OCI-M1 (cell line): ENCODE measurements at regions not wholly inside any gene's neighbourhood (a gene's known extent, or its start where the extent isn't known, plus 50 kb on each side); places are given as distances from the start of the nearest gene placed in this dataset.
"Not testable (repeated sequence)": the region's sequence is repeated elsewhere in the genome, so short reads cannot be mapped to it uniquely, and the experiment has no call there.

Experiments
- DNase-seq: peaks from one replicate; lab custom pipeline; 2025; lab: John Stamatoyannopoulos, UW

DNA sequence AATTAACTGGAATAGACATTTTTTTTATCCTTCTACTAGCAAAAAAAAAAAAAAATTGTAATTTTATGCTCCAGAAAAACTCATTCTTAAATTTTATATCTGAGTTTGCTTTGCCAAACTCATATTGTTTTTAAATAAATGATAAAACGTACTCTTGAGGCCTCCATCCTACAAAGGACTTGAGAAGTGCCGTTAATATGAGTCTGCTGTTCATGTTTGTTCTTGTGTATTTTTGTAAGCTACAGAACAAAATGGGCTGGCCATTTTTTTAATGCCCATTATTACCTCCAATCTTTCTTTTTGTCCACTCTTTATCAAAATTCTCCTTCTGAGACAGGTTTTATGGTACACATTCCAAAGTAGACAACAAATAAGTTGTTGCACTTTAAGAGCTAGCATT is 643.5 kb upstream of the SOX9 start:
- DNase-seq, result no peak

DNA sequence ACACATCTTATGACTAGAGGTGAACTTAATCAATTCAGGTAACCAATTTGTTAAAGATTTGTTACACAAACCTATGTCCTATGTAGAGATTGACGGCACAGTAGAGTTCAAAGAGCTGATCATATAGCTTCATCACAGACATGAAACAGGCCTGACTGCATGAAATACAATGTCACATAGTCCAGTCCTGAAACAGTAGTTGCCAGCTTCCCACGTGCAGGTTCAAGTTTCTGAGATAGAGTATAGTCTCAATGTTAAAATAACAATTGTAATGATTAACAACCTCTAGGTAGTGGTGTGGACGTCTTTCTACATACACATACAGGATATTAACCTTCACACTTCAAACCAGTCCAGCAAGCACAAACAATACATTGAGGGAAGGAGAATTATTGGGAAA is 640.7 kb upstream of the SOX9 start:
- no peak for DNase-seq

DNA sequence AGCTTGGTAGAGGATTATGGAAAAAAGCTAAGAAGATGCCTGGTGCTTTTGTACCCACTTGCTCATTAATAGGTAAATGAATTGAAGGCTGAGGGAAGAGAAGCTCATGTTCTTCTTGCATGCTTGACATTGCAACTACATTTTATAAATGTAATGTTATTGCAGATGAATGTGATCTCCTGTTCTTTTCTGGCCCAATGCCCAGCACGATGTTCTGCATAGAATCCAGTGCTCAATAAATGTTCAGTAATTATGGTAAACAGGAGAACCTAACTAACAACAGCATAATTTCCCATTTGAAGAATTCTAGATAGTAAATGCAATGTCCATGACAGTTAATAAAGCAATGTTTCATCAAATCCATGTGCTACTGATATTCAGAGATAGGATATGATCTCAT is 638.2 kb upstream of the SOX9 start:
- no peak for DNase-seq

DNA sequence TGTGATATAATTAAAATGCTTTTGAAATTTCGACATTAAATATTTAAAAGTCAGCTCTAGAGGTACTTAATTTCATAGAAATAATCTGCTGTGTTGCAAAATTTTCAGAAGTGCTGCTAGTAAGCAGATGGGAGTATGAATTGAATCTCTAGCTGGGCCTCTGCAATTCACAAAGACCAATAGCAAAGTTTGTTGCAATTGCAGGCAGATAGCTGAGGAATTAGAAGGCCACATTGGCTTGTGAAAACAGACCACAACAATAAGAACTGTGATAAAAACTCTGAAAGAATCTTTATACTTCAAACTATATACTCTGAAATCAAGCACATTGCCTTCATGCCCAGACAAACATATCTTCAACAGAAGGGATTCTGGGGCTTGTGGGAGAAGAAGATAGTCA is 636.3 kb upstream of the SOX9 start:
- no peak for DNase-seq

DNA sequence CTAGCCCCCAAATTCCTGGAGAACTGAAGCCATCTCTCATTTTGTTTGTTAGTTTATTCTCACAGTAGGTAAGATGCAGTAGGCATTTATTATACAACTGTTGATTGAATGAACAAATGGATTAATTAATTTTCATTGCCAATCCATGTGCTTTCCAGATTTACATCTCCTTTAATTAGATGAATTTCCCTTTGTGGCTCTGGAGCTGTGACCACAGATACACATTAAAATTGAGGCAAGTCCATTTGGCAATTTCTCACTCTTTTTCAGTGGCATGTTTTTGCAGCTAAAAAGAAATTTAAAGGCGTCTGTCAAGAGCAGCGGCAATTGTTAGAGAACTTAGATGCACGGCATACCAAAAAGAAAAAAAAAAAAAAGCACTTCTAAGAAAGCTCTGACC is 635.4 kb upstream of the SOX9 start:
- no peak for DNase-seq

DNA sequence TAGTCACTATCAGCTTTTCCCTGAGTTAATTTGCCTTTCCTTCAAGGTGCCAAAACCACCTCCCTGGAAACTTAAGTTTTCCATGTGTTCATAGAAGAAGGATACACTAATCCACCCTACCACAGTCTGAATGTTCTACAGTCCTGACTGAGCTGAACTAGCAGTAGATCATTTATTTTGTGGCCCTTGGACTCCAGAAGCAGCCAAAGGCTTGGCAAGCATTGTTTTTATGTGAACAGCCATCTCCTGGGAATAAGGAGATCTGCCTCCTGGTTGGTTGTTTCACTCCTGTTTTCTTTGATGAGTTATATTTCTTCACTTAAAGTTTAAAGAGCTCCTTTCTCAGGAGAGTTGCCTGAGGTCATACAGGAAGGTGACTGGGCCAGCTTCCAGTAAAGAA is 634.6 kb upstream of the SOX9 start:
- DNase-seq, result no peak

DNA sequence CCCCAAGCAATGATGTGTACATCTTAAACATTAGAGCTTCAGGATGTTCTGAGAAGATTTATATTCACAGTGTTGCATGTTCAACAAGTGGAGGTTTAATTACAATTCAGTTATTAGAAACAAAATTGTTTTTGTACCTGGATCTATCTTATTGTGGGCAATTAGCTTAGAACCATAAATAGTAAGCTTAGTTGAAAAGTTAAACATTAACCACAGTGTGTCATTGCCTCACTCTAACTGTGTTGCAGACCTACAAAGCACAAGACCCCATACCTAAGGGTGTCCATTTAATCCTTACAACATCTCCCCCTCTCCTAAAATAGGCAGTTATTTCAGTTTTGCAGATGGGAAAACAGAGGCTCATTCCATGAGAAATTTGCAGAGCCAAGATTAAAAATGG is 632.0 kb upstream of the SOX9 start:
- no peak for DNase-seq

DNA sequence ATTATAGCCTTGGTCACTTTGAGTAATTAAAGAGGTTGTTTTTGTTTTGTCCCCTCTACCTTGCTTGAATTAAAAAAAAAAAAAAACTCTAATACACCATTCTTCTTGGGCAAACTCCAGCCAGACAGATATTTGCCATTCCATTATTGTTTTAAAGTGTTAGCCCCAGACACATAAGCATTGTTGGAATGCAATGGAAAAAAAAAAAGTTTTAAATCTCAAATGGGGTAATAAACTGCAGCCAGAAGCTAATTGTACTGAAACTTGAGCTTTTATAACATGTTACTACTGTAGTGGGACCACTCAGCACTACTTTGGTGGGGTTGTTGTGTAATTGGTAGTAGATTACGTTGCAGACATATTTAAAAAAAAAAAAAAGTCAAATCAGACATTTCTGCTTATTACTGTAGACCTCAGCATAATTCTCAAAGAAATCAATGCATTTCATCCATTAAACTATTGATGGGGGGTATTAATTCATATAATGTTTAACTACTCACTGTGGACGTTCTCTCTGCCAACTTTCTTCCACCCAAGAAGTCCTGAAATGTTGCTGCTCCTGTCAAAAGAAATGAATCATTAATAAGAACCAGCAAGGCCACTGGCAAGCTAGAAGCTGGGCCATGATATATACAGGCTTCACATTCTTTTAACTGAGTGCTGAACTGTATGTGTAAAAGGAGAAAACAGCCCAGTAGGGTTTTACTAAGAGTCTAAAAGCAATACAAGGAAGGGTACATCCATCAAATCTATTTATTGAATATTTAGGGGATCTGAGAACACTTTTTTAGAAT is 626.6 kb upstream of the SOX9 start:
- DNase-seq, result no peak

DNA sequence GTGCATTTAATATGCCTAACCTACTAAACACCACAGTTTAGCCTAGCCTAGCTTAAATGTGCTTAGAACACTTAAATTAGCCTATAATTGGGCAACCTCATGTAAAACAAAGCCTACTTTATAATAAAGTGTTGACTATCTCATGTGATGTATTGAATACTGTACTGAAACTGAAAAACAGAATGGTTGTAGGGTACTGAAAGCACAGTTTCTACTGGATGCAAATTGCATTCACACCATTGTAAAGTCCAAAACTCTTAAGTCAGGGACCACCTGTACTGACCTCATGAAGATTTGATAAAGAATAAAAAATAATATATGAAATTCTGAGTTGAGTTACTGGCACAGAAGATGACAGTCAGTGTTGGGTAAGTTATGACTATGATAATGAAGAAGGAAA is 625.4 kb upstream of the SOX9 start:
- DNase-seq, result no peak

DNA sequence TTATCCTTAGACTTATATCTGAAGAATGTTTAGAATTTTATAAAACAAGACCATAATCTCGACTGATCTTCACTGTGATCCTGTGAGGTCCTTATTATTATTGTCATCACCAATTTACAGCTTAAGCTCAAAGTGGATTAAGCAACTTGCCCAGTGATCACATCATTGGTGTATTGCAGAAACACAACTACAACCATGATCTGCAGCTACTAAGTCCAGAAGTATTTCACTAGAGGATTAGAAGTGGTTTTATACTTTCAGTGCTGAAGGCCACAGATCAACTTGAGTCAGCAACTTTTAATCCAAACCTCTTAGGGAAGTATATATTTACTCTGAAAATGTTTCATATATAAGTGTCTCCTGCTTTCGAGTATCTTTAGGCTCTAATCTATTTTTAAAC is 624.3 kb upstream of the SOX9 start:
- DNase-seq, result peak; percentile 23

DNA sequence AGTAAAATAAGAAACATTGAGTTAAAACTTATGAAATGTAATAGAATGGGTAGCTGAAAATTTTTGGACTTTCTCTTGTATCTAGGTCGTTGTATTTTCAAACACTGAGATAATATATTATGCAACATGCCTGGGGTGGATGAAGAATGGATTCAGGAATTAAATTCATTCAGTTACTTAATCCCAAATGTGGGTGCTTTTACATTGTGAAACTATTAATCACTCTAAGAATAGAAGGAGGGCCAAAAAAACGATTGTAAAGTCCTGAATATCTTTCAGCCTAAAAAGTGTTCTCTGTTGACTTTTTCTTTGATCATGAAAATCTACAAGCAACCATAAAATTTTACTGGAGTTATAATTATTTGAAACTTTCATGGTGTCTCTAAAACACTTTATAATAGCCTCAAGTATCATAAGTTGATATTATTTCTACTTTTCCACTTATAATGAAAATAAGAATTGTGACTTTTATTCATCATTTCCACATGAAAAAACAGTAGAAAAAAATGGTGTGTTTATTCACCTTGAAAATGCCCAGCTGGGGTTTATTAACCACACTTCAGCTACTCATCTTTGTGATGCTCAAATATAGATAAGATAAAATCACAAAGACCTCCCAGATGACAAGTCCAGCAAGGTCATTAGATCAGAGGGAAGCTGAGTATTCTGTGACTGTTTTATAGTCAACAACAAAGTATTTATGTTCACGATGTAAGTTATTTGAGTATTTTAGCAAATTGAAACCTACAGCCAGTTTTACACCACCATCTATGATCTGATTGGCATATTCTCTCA is 619.9 kb upstream of the SOX9 start:
- no peak for DNase-seq

DNA sequence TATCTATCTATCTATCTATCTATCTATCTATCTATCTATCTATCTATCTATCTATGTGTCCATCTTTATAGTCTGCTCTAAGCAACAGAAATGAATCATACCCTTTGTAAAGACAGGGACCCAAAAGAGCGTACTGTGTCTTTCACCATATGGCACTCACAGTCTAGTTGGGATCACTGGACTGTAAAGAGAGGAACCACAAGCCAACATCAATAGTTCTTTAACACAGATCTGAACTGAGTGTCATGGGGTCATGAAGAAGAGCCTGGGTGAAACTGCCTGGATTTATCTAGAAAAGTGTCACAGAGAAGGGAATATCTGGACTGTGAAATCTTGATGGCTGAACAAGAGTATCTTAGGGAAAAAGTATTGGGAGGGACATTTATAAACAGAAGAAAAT is 619.1 kb upstream of the SOX9 start:
- DNase-seq, result no peak

DNA sequence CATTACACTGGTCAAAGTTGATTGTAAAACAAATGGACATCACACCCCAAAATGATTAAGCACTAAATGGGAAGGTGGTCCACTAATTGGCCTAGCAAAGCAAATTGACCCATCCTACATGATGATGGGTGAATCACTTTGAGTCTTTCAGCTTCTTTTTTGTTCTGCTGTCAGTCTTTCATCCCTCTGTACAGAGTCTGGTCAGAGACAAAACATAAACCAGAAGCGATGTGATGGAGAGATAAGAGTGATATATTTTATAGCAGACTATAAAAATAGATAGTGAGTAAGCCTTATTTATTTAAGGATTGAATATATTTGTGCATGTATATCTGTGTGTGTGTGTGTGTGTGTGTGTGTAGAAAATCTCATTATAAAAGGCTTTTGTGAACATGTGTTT is 618.4 kb upstream of the SOX9 start:
- DNase-seq, result no peak

DNA sequence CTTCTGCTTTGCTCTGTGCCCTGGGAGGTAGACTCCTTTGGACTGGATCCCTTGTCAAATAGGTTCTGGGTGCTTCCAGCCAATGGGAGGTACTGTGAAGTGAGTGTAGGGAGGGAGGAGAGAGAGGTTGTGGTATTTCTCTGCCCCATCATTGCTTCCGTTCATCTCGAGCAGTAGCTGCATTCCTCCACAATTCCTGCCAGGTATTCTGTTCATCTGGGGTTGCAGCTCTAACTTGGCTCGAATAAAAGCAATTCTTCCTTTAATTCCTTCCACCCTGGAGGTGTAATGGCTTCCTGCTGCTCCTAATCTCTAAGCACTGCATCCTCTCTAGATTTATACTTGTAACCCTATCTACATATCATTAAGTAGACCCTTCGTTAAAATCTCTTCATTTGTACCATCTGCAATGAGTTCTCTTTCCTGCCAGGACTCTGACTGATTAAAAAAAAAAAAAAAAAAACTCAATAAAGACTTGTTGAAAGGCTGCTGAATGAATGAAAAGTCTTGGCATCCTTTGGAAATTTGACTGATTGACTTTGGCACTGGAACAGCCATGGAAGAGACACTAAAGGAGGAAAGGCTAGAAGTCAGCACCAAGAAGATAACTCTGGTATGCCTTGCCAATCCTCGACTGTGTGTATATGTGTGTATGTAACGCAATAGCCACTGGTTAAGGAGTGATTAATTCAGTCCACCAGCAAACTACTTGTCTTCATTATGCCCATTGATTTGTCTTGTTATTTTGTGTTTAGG is 616.9 kb upstream of the SOX9 start:
- DNase-seq, result no peak

DNA sequence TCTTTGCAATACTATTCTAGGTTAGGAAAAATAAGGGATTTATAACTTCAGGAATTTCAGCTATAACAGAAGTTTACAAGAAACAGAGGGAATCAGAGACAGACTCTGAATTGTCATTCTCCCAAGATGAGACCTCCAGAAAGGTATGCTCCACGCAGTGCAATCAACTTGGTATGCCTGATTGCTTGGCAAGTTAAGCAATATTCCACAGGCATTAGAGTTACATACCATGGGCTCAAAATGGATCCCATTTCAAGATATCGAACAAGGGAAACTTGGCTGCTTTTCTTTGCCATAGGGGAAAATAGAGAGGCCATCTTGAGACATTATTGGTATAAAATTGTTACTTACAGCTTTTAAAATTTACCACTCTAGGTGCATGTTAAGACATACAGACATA is 615.6 kb upstream of the SOX9 start:
- no peak for DNase-seq

DNA sequence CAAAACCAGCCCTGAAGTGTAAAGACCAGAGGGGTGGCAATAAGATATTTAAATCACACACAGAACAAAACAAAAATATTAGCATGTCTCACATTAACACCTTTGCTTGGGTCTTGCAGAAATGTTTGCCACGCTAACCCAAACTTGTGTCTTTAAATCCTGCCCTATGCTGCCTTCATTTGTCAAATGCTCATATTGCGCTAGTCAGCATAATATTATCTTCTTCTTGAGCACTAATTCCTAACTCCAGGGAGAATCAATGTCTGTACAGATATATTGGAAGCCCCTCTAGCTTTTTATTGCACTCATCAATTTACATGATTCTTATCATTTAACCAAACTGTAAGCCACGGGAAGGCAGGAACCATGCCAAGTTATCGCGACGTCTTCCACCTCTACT is 614.8 kb upstream of the SOX9 start:
- DNase-seq, result no peak

DNA sequence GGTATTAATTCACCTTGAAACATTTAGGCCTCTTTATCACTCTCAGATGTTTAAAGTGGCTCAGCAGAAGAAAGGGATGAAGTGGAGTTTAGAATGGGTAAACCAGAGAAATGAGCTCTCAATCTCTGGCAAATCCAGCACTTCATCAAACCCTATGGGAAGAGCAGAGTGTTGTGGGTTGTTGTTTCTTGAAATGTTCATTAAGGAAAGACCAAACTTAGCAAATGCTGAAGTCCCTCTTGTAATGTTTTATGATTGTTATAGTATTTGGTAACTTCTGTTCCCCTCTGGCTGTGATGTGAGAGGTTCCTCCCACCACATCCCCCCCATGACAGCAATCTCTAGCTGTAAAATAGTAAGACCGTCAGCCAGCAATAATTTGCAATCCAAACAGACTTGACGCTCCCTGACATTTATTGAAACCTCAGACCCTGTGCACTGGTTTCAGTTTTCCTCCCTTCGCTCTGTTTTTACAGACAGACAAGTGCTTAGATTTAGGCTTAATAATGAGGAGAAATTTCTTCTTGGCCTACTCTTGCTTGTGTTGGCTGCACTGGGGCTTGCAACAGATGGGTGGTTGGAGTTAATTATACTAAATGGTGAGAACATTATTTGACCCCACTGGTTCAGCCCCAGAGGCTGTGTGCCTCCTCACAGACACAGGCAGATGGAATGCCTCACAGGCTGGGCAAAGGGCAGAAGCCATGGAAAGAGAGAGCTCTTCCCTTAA is 609.4 kb upstream of the SOX9 start:
- no peak for DNase-seq

DNA sequence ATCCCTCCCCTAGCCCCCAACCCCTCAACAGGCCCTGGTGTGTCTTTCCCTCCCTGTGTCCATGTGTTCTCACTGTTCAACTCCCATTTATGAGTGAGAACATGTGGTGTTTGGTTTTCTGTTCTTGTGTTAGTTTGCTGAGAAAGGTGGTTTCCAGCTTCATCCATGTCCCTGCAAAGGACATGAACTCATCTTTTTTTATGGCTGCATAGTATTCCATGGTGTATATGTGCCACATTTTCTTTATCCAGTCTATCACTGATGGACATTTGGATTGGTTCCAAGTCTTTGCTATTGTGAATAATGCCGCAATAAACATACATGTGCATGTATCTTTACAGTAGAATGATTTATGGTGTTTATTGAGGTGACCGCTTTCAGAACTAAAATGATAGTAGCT is 607.1 kb upstream of the SOX9 start:
- DNase-seq, result not testable (repeated sequence)

DNA sequence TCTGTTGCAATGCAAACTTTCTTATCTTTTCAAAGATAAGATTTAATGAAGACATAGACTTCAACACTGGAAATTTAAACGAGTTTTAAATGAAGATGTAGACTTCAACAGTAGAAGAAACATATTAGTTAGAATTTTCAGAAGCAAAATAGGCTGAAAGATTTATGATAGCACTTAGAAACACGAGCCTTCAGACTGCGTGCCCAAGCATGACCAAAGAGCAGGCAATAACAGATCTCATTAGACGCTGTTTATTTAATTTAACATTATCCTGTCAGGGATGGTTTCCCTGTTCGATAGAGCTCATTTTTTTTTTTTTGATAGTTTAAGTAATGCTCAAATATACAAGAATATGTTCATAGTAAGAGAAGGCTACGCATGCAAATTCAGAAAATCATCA is 604.7 kb upstream of the SOX9 start:
- no peak for DNase-seq

DNA sequence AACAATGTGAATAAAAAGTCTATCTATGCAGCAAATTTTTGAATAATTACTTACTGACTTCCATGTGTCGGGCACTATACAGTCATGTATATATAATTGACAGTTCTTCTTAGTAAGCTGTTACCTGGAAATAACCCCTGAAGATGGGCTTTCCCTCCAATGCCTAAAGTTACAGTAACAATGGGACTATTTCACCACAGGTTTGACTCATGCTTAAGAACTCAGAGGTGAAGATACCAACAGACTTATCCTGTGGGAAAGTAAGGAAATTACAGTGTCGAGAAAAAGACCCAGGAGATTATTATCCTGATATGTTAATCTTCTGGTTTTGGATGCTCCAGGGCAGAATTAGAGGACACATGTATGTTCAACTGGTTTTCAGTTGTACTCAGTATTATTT is 601.5 kb upstream of the SOX9 start:
- DNase-seq, result no peak

DNA sequence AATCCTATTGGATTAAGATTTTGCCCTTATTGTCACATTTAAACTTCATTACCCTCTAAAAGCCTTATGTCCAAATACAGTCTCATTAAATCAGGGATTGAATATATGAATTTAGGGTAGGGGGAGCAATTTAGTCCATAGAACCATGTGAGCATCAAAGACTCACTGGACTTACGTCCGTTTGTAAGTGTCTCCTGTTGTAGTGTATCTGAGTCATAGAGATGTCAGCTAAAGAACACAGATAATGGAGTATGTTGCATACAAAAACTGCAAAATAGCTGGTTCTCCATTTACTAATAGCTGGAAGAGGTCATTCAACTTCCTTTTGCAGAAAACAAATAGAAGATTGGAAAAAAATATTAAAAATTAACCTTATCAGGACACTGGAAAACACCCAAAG is 599.1 kb upstream of the SOX9 start:
- no peak for DNase-seq

DNA sequence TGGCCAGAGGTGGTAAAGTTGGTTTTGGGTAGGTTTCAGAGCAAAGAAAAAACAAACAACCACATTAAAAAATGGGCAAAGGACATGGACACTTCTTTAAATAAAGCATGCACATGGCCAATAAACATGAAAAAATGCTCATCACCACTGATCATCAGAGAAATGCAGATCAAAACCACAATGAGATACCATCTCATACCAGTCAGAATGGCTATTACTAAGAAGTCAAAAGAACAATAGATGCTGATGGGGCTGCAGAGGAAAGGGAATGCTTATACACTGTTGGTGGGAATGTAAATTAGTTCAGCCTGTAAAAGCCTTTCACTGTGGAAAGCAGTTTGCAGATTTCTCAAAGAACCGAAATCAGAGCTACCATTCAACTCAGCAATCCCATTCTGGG is 598.4 kb upstream of the SOX9 start:
- DNase-seq, result no peak
